Activated CD4-positive, alpha-beta T cell treated with anti-CD3 and anti-CD28 coated beads, Interleukin-2, Interleukin-4, amounts not matched to agents 100 ng/mL and 50 ng/mL, durations not matched to agents 16 hours and 8 hours (primary cell): ENCODE measurements at regions not wholly inside any gene's neighbourhood (a gene's known extent, or its start where the extent isn't known, plus 50 kb on each side); places are given as distances from the start of the nearest gene placed in this dataset.

Experiments
- DNase-seq: peaks from one replicate; pipeline ENCODE4 v3.0.0-alpha.2; 2020; ENCODE audit warnings: low spot score

- no peak for DNase-seq
Measured at GRCh38 chr2:41598161-41598894, 449.5 kb upstream of the PKDCC start.

- no peak for DNase-seq
Measured at GRCh38 chr2:41600460-41600859, 447.4 kb upstream of the PKDCC start.

- DNase-seq: no peak
Measured at GRCh38 chr2:41602341-41602740, 445.5 kb upstream of the PKDCC start.

GRCh38 chr2:41605311-41605710, 442.5 kb upstream of the PKDCC start:
- no peak for DNase-seq

- DNase-seq: no peak
Measured at GRCh38 chr2:41605914-41606313, 441.9 kb upstream of the PKDCC start.

GRCh38 chr2:41610501-41611190, 437.2 kb upstream of the PKDCC start:
- DNase-seq: no peak

- no peak for DNase-seq
Measured at GRCh38 chr2:41618754-41619153, 429.1 kb upstream of the PKDCC start.

GRCh38 chr2:41621095-41621494, 426.7 kb upstream of the PKDCC start:
- DNase-seq: no peak

- DNase-seq: no peak
Measured at GRCh38 chr2:41621563-41621962, 426.3 kb upstream of the PKDCC start.

- no peak for DNase-seq
Measured at GRCh38 chr2:41622301-41622700, 425.5 kb upstream of the PKDCC start.

- no peak for DNase-seq
Measured at GRCh38 chr2:41626936-41627335, 420.9 kb upstream of the PKDCC start.

GRCh38 chr2:41634686-41635085, 413.1 kb upstream of the PKDCC start:
- no peak for DNase-seq

- no peak for DNase-seq
Measured at GRCh38 chr2:41644936-41645335, 402.9 kb upstream of the PKDCC start.

GRCh38 chr2:41647468-41648050, 400.3 kb upstream of the PKDCC start:
- DNase-seq: no peak

- no peak for DNase-seq
Measured at GRCh38 chr2:41657226-41657625, 390.6 kb upstream of the PKDCC start.

GRCh38 chr2:41659758-41660157, 388.1 kb upstream of the PKDCC start:
- DNase-seq: no peak

GRCh38 chr2:41662461-41662860, 385.4 kb upstream of the PKDCC start:
- no peak for DNase-seq

- no peak for DNase-seq
Measured at GRCh38 chr2:41663056-41663455, 384.8 kb upstream of the PKDCC start.

GRCh38 chr2:41668529-41668928, 379.3 kb upstream of the PKDCC start:
- DNase-seq: no peak

- no peak for DNase-seq
Measured at GRCh38 chr2:41678639-41679038, 369.2 kb upstream of the PKDCC start.

- no peak for DNase-seq
Measured at GRCh38 chr2:41686156-41686555, 361.7 kb upstream of the PKDCC start.

- DNase-seq: no peak
Measured at GRCh38 chr2:41691561-41691960, 356.3 kb upstream of the PKDCC start.

- DNase-seq: no peak
Measured at GRCh38 chr2:41694536-41695049, 353.2 kb upstream of the PKDCC start.
